OCI-LY3 (cell line): ENCODE measurements at regions not wholly inside any gene's neighbourhood (a gene's known extent, or its start where the extent isn't known, plus 50 kb on each side); places are given as distances from the start of the nearest gene placed in this dataset.

ENCODE experiments used
- EZH2phosphoT487 ChIP-seq: fragments of 200-600 bp; shearing (Covaris generic); IDR thresholded peaks from 2 replicates; pipeline ENCODE4 v1.6.1; 2018; ENCODE audit warnings: antibody characterized with exemption, mixed run types, low read depth
- TF ChIP-seq, protein P1 (sequence below): fragments of 200-600, 300-600 bp; sonication (generic); IDR thresholded peaks from 2 replicates; pipeline ENCODE4 v1.5.1; 2014; ENCODE audit warnings: antibody characterized with exemption, low read length, low read depth

DNA sequence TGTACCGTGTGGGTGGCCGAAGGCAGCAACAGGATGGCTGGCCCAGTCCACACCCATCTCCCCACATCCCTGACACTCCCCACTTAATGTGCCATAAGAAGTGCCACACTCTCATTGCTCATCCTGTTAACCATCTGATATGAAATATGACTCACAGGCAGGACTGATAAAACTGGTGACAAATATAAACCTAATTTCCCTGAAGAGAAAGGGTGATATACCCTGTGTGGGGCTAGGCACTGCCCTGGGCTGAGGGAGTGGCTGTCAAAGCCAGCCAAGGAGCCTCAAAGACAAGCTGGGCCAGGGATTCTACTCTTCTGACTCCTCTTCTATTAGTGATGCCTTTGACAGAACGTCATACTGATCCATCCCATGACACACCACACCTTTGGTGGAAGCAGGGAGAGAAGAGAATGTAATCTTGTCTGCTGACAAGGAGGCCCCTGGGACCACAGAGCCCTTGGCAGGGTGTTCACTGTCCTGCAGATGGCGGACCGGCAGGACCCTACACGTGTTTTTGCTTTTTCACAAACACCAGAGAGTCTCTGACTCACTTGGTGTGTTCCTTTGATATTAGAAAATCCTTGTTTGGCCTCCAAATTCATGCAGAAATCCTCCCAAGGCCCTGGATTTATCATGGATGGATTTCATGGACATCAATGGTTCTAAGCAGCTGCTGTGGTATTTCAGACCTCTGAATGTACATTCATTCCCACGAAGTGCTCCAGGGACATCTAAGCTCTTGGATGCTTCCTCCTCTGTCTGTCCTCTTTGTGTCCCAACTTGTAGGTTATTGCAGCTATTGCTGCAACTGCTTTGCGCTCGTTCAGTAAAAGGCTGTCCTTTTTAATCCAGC is 98.0 kb upstream of the WASF3 start:
- TF ChIP-seq, protein P1, sequence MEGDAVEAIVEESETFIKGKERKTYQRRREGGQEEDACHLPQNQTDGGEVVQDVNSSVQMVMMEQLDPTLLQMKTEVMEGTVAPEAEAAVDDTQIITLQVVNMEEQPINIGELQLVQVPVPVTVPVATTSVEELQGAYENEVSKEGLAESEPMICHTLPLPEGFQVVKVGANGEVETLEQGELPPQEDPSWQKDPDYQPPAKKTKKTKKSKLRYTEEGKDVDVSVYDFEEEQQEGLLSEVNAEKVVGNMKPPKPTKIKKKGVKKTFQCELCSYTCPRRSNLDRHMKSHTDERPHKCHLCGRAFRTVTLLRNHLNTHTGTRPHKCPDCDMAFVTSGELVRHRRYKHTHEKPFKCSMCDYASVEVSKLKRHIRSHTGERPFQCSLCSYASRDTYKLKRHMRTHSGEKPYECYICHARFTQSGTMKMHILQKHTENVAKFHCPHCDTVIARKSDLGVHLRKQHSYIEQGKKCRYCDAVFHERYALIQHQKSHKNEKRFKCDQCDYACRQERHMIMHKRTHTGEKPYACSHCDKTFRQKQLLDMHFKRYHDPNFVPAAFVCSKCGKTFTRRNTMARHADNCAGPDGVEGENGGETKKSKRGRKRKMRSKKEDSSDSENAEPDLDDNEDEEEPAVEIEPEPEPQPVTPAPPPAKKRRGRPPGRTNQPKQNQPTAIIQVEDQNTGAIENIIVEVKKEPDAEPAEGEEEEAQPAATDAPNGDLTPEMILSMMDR = no peak
- no peak for TF ChIP-seq EZH2phosphoT487
